Natural killer cell treated with Interleukin-12 subunit alpha and Interleukin-12 subunit beta and Interleukin-15 and Interleukin-18, amount 100 ng/mL, for 72 hours (primary cell): ENCODE measurements at regions not wholly inside any gene's neighbourhood (a gene's known extent, or its start where the extent isn't known, plus 50 kb on each side); places are given as distances from the start of the nearest gene placed in this dataset.

Source experiments
- ATAC-seq, 2 donors: fragments of 150-1000 bp; cut with Tn5 transposase in 1 of 2; sonication (Bioruptor Pico), chemical (Tn5 transposase) in 1 of 2; 2 replicates each; pipeline ENCODE4 v1.10.0; 2021
- DNase-seq: peaks from one replicate; pipeline ENCODE4 v3.0.0; 2022; ENCODE audit warnings: low spot score
- H3K27ac Mint-ChIP-seq, 2 donors: 1 replicate in 1 of 2; 2 replicates in 1 of 2; pipeline ENCODE4 v1.8.0; 2022; ENCODE audit warnings: mixed read lengths in 2 of 2, mild to moderate bottlenecking in 1 of 2, moderate library complexity in 1 of 2
- H3K27me3 Mint-ChIP-seq, 2 donors: 1 replicate in 1 of 2; 2 replicates in 1 of 2; pipeline ENCODE4 v1.8.0; 2022; ENCODE audit warnings: mixed read lengths in 2 of 2
- H3K36me3 Mint-ChIP-seq: one replicate; pipeline ENCODE4 v1.8.0; 2022; ENCODE audit warnings: mixed read lengths
- H3K4me1 Mint-ChIP-seq, 2 donors: 1 replicate in 1 of 2; 2 replicates in 1 of 2; pipeline ENCODE4 v1.8.0; 2022; ENCODE audit warnings: low read depth in 2 of 2, mixed read lengths in 2 of 2, mild to moderate bottlenecking in 1 of 2
- H3K4me3 Mint-ChIP-seq: one replicate; pipeline ENCODE4 v1.8.0; 2022; ENCODE audit warnings: mixed read lengths
- H3K9me3 Mint-ChIP-seq: 2 replicates; pipeline ENCODE4 v1.8.0; 2022; ENCODE audit warnings: mixed read lengths

DNA sequence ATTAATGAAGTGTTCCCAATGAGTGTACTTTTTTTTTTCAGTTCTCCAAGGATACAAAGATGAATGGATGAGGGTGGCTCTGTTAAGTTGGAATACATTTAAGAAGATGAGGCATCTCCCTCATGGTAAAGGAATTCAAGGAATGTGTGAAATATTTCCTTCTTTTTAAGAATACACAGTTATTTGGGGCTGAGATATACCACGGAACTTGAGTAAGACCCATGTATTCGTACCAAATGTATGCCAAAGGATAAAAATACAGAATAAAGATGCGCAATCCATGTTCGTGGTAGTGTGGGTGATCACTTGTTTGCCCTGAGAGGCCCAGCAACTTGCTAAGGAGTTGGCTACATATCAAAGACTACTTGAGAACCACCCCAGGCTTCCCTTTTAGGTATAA, 164.2 kb upstream of the TCF21 start:
- peaks cover 0 to 10% of the 10 kb centered on the region in 2 donors for H3K27me3 Mint-ChIP-seq
- H3K9me3 Mint-ChIP-seq, result peaks cover 15% of the 10 kb centered on the region
- H3K4me1 Mint-ChIP-seq, result no peaks in the 10 kb centered on the region
- H3K4me3 Mint-ChIP-seq, result no peak overlapping the region
- peaks cover 6% of the 10 kb centered on the region for H3K36me3 Mint-ChIP-seq
- DNase-seq, result no peak
- no peak overlapping the region for H3K27ac Mint-ChIP-seq
- no peak for ATAC-seq

DNA sequence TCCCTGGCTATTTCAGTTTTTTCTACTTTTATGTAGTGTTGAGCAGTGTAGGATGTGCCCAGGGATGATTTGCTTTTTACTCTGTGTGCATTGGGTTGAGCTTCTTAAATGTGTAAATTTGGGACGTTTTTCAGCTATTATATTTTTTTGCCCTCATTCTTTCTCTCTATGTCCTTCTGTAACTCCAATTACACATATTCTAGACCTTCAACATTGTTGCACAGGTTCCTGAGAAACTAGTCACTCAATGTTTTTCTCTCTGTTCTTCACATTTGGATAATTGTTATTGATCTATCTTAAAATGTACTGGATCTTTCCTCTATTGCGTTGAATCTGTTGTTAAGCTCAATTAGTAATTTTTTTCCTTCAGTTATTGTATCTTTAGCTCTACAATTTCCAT, 162.7 kb upstream of the TCF21 start:
- H3K4me3 Mint-ChIP-seq, result no peak overlapping the region
- H3K27me3 Mint-ChIP-seq, result no peaks in the 10 kb centered on the region
- H3K9me3 Mint-ChIP-seq, result peaks cover 9% of the 10 kb centered on the region
- ATAC-seq (no peak), DNase-seq (no peak)
- H3K36me3 Mint-ChIP-seq, result peaks cover 6% of the 10 kb centered on the region
- H3K4me1 Mint-ChIP-seq, result no peaks in the 10 kb centered on the region
- H3K27ac Mint-ChIP-seq, result no peak overlapping the region

DNA sequence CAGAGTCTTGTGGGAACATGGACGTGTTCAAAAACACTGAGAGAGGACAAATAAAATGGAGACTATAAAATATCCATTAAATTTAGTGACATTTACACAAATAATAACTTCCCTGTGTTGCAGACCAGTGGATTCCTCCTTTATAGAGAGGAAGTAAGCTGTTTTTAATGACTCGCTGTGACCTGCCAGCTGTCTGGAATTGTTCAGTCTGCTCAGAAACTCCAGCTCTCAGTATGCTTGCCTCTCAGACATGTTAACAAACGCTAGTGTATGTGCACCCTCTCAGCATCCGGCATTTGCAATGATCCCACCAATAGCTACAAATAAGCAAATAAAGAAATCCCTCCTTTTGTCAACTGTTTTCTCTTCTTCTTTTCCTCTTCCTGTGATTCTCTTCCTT, 158.0 kb upstream of the TCF21 start:
- Mint-ChIP-seq H3K36me3 (peaks cover 6% of the 10 kb centered on the region), H3K27ac (no peak overlapping the region), H3K27me3 (no peaks in the 10 kb centered on the region), H3K4me3 (no peak overlapping the region), H3K9me3 (peaks cover 5% of the 10 kb centered on the region), H3K4me1 (no peaks in the 10 kb centered on the region)
- DNase-seq (no peak), ATAC-seq (no peak)

DNA sequence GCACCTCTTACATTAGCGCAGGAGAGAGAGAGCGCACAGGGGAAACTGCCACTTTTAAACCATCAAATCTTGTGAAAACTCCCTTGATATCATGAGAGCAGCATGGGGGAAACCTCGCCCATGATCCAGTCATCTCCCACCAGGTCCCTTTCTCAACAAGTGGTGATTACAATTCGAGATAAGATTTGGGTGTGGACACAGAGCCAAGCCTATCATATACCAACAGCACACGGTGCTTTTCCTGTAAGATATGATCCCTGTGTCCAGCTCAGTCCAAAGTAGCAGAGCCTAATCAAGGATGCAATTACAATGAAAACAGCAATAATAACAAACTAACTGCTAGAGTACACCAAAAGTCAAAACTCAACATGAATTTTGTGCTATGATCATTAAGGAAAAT, 148.7 kb upstream of the TCF21 start:
- no peak for ATAC-seq
- Mint-ChIP-seq H3K27me3 (no peaks in the 10 kb centered on the region), H3K4me3 (no peak overlapping the region), H3K36me3 (no peaks in the 10 kb centered on the region), H3K4me1 (no peaks in the 10 kb centered on the region), H3K9me3 (no peaks in the 10 kb centered on the region), H3K27ac (no peak overlapping the region)
- DNase-seq, result no peak

DNA sequence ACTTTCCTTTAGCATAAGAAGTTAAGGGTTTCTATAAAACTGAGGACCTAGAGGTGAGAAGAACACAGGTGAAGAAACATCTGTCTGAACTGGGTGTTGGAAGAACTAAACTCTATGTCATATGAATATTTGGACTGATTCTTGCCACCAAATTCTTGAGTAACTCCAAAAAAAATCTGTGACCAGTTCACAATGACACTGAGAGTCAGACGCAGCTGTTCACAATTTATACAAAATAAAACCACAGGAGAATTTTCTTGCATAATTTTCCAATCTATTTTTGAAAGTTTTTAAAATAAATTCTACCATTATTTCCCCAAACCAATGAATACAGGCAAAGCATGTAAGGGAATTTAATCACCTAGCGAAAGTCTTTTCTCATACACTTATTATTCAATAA, 148.1 kb upstream of the TCF21 start:
- H3K4me1 Mint-ChIP-seq, result no peaks in the 10 kb centered on the region
- no peaks in the 10 kb centered on the region for H3K27me3 Mint-ChIP-seq
- no peak overlapping the region for H3K4me3 Mint-ChIP-seq
- no peaks in the 10 kb centered on the region for H3K36me3 Mint-ChIP-seq
- H3K27ac Mint-ChIP-seq, result no peak overlapping the region
- ATAC-seq (no peak), DNase-seq (no peak)
- no peaks in the 10 kb centered on the region for H3K9me3 Mint-ChIP-seq

DNA sequence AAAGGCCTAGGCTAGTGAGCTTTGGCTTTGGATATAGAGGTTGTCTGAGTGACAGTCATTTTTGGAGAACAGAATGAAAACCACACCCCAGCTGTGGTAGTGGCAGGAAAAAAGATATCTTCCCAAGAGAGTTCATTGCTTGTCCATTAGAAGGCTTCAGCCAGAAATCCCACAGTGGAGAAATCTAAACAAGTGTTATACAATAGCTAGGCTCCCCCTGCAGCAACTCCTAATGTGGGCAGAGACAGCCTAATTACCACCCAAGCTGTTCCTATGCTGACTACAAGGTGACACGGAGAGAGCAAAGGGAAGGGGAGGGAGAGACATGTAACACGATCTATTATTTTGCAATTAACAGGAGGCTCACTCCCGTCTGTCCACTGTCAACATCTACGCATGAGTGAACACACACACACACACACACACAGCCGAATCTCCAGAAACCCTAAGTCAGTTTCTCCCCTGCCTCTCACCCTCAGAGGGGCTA, 147.5 kb upstream of the TCF21 start:
- Mint-ChIP-seq H3K4me3 (no peak overlapping the region), H3K9me3 (no peaks in the 10 kb centered on the region)

DNA sequence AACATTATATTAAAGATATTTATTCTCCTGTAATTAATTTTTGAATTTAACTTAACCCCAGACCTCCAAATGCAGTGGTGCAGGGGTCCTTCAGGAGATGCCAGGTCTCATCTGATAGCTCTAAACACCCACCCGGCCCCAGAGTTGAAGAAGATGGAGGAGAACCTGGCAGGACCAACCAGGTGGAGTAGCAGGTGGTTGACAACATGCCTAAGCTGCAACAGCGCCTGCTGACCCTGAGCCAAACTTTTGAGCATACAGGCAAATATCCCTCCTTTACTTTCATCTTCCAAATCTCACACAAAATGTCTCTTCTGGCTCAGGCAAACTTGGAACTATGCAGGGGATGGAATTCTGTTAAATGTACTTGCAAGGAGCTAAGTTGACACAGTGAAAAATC, 145.3 kb upstream of the TCF21 start:
- Mint-ChIP-seq H3K36me3 (no peaks in the 10 kb centered on the region), H3K4me3 (no peak overlapping the region), H3K27ac (no peak overlapping the region), H3K9me3 (no peaks in the 10 kb centered on the region), H3K27me3 (no peaks in the 10 kb centered on the region), H3K4me1 (no peaks in the 10 kb centered on the region)
- DNase-seq (no peak), ATAC-seq (no peak)

More for the DNA sequence above, 147.5 kb upstream of the TCF21 start:
- Mint-ChIP-seq H3K4me1 (no peaks in the 10 kb centered on the region), H3K27me3 (no peaks in the 10 kb centered on the region), H3K36me3 (no peaks in the 10 kb centered on the region), H3K27ac (no peak overlapping the region)
- ATAC-seq, result no peak
- no peak for DNase-seq

DNA sequence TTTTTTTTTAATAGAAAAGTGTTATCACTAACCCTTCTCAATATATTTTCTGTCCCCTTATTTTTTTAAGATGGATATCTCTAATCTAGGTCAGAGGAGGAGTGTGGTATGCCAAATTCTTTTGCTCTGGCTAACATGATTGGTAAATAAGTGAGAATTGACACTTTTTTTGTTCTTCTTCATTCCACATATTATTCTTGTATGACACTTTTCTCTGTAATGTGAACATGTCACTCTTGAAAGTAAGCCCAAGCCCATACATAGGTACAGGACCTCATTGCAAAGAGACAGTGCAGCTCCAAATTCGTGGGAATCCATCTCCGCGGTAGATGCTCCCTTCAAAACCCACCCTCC, 142.5 kb upstream of the TCF21 start:
- no peak for ATAC-seq
- no peak for DNase-seq
- H3K9me3 Mint-ChIP-seq, result peaks cover 2% of the 10 kb centered on the region
- H3K36me3 Mint-ChIP-seq, result no peaks in the 10 kb centered on the region
- H3K27ac Mint-ChIP-seq, result no peak overlapping the region
- H3K4me1 Mint-ChIP-seq, result no peaks in the 10 kb centered on the region
- H3K4me3 Mint-ChIP-seq, result no peak overlapping the region
- no peaks in the 10 kb centered on the region for H3K27me3 Mint-ChIP-seq

DNA sequence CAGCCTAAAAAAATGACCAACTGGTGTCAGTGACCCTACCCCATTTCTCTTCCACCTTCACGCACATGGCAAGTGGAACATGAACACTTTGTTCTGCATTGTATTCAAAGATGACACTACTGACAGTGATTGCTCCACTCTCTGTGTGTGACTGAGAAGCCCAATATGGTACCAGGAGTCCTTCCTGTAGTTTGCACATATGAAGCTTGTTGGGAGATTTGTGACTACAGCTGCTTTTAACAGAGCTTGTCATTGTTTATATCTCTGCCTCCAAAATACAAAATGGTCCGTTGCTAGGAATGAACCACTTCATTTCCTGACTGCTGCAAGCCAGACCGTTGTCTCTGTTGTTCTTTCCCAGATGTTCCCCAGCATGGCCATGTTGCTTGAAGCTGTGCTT, 140.3 kb upstream of the TCF21 start:
- Mint-ChIP-seq H3K27me3 (no peaks in the 10 kb centered on the region), H3K36me3 (no peaks in the 10 kb centered on the region), H3K4me3 (no peak overlapping the region), H3K27ac (no peak overlapping the region), H3K4me1 (no peaks in the 10 kb centered on the region), H3K9me3 (peaks cover 2% of the 10 kb centered on the region)
- DNase-seq, result no peak
- no peak for ATAC-seq

DNA sequence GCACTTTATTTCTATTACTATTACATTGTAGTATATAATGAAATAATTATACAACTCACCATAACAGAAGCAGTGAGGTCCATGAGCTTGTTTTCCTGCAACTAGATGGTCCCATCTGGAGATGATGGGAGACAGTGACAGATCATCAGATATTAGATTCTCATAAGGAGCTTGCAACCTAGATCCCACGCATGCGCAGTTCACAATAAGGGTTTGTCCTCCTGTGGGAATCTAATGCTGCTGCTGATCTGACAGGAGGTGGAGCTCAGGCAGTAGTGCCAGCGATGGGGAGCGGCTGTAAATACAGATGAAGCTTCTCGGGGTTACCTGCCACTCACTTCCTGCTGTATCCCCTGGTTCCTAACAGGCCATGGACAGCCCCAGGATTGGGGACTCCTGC, 139.5 kb upstream of the TCF21 start:
- Mint-ChIP-seq H3K27ac (no peak overlapping the region), H3K27me3 (no peaks in the 10 kb centered on the region), H3K4me3 (no peak overlapping the region), H3K36me3 (no peaks in the 10 kb centered on the region), H3K4me1 (no peaks in the 10 kb centered on the region), H3K9me3 (peaks cover 2% of the 10 kb centered on the region)
- no peak for DNase-seq
- ATAC-seq, result no peak

DNA sequence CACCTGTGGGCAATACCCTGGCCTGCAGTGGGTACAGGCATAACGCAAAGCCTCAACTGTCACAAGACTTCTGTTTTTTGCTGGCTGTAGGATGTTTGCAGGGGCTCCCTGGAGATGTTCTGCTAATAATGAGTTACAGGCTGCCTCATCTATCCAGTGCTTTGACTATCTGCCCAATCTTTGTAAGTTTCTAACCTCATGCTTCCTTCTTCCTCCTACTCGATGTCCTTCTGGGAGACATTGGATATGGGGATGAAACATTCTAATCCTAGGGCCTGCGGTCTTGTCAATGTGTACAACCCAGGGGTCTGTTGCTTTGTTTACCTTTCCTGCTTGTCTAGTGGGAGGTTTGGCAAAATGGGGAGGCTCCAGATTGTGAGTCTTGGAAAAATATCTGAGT, 136.8 kb upstream of the TCF21 start:
- H3K36me3 Mint-ChIP-seq, result no peaks in the 10 kb centered on the region
- no peak overlapping the region for H3K4me3 Mint-ChIP-seq
- peaks cover 2% of the 10 kb centered on the region for H3K9me3 Mint-ChIP-seq
- H3K27me3 Mint-ChIP-seq, result no peaks in the 10 kb centered on the region
- no peaks in the 10 kb centered on the region for H3K4me1 Mint-ChIP-seq
- DNase-seq (no peak), ATAC-seq (no peak)
- no peak overlapping the region for H3K27ac Mint-ChIP-seq

DNA sequence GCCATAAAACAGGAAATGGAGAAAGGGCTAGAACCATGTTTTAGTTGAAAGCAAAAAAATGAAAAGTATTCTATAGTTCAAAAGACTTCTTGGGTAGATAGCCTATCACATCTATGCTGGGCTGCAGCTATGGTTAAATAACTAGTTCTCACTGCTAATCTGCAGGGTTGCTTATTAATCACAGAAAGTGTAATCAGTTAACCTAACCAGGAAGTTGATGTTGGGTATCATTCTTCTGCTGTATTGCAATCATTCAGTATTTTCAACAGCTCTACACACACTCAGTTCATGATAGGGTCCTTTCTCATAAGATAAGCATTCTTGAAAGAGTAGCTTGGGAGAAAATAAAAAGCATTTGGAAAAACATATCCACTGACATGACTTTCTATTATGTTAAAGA, 135.2 kb upstream of the TCF21 start:
- no peak for DNase-seq
- no peak overlapping the region for H3K4me3 Mint-ChIP-seq
- H3K4me1 Mint-ChIP-seq, result no peaks in the 10 kb centered on the region

DNA sequence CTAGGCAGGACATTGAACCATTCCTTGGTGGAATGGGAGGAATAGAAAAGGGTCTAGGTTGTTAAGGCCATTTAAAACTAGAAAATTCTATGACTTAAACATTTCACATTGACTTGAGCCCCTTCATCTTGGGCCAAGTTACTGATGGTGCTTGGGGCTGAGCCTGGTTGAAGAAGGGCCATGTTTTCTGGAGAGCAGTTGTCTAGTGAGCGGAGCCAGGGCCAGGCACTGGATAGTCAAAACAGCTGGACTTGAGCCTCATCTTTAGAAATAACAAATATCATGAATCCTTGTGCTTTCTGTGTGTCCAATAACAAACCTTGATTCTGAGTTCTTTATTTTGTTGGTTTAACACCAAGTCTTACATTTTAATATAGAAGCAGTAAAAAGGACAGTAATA, 134.6 kb upstream of the TCF21 start:
- no peak for ATAC-seq
- Mint-ChIP-seq H3K27me3 (no peaks in the 10 kb centered on the region), H3K4me3 (no peak overlapping the region), H3K27ac (no peak overlapping the region), H3K36me3 (no peaks in the 10 kb centered on the region), H3K9me3 (no peaks in the 10 kb centered on the region), H3K4me1 (no peaks in the 10 kb centered on the region)
- no peak for DNase-seq

More for the DNA sequence above, 135.2 kb upstream of the TCF21 start:
- H3K27ac Mint-ChIP-seq, result no peak overlapping the region
- H3K36me3 Mint-ChIP-seq, result no peaks in the 10 kb centered on the region
- no peak for ATAC-seq
- H3K27me3 Mint-ChIP-seq, result no peaks in the 10 kb centered on the region
- H3K9me3 Mint-ChIP-seq, result peaks cover 2% of the 10 kb centered on the region

DNA sequence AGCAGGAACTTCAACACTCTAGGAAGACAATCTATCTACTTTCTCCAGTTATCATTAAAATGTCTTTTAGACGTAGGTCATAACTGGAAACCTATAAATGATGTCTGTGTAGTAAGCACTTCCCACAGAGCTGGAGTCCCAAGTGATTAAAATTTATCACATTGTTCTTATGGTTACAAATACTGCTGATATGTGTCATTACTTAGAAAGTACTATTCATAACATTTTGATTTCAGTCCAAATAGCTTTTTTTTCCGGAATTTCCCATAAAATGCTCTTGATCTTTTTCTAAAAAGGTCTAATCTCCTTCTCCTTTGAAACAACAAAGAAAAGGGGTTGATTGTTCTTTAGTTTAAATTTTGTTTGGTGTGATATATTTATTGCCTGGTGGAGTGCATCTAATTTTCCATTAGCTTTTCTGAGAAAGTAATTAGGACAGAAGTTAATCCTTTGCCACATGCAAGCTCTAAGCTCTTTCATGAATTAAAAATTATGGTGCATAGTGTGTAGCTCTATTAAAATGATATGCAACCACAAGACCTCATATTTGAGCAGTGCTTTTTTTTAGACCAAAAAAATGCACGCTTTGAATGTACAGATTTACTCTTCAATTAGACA, 132.7 kb upstream of the TCF21 start:
- ATAC-seq, result no peak
- no peaks in the 10 kb centered on the region for H3K27me3 Mint-ChIP-seq
- no peaks in the 10 kb centered on the region for H3K36me3 Mint-ChIP-seq

DNA sequence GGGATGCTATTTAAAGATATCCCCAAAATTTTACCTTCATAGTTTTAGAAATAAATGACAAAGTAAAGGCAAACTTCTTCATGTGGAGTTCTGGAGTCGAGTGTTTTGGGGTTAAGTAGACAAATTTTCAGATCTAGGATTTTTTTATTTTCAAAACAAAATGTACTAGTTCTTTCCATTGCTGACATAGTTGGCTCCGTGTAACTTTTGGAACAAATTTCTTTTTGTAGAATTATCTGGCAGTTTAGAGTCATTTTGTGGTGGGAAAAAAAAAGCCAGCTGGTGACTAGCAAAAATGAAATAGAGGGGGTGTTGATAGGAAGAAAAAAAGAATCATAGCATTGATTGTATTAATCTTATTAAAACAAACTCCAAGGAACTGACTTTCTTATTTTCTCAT, 131.6 kb upstream of the TCF21 start:
- Mint-ChIP-seq H3K4me1 (no peaks in the 10 kb centered on the region), H3K36me3 (no peaks in the 10 kb centered on the region), H3K9me3 (no peaks in the 10 kb centered on the region), H3K4me3 (no peak overlapping the region), H3K27me3 (no peaks in the 10 kb centered on the region), H3K27ac (no peak overlapping the region)
- no peak for ATAC-seq
- DNase-seq, result no peak

More for the DNA sequence above, 132.7 kb upstream of the TCF21 start:
- Mint-ChIP-seq H3K4me1 (no peaks in the 10 kb centered on the region), H3K27ac (no peak overlapping the region), H3K9me3 (no peaks in the 10 kb centered on the region), H3K4me3 (no peak overlapping the region)
- no peak for DNase-seq
